IMR-90 (cell line): ENCODE measurements at regions not wholly inside any gene's neighbourhood (a gene's known extent, or its start where the extent isn't known, plus 50 kb on each side); places are given as distances from the start of the nearest gene placed in this dataset.

Experiments used
- ATAC-seq: fragments of 200-7000 bp; cut with Tn5 transposase; 2 replicates; pipeline ENCODE4 v1.9.1; 2020; ENCODE audit warnings: low read depth, mild to moderate bottlenecking, moderate library complexity
- BruUV-seq: library from RNA; stranded (reverse); fragments of 400-500 nt; replicated peaks from 2 replicates; lab custom pipeline; 2021; lab: Mats Ljungman, UMichigan
- CTCF ChIA-PET: fragments of 300-600 bp; formaldehyde crosslinking; extraction: SDS; loops from one replicate; lab custom pipeline; 2021; ENCODE audit warnings: antibody characterized with exemption; lab: Yijun Ruan, JAX
- POLR2A ChIA-PET: fragments of 300-600 bp; sonication (Branson Sonifier 250); formaldehyde crosslinking; loops from one replicate; lab custom pipeline; 2022; ENCODE audit warnings: antibody characterized with exemption; ENCODE audit not compliant: unreplicated experiment; lab: Charles Lee
- DNase-seq: peaks from one replicate; pipeline ENCODE4 v3.0.0; 2013
- H2AFZ ChIP-seq: replicated peaks from 2 replicates; pipeline ENCODE3; 2013; ENCODE audit warnings: low read length, mild to moderate bottlenecking; ENCODE audit not compliant: poor library complexity
- H2AK5ac ChIP-seq: 2 replicates; pipeline ENCODE4 v1.6.1; 2013; ENCODE audit warnings: low read depth, low read length, inconsistent platforms
- H2AK9ac ChIP-seq: replicated peaks from 2 replicates; pipeline ENCODE3; 2013; ENCODE audit warnings: mild to moderate bottlenecking, low read depth, low read length, moderate library complexity; ENCODE audit not compliant: poor library complexity
- H2BK120ac ChIP-seq: 2 replicates; pipeline ENCODE4 v1.6.1; 2013; ENCODE audit warnings: low read depth, low read length, inconsistent platforms
- H2BK15ac ChIP-seq: 3 replicates; pipeline ENCODE4 v1.6.1; 2013; ENCODE audit warnings: low read depth, low read length, inconsistent platforms
- H2BK20ac ChIP-seq: 2 replicates; pipeline ENCODE4 v1.6.1; 2013; ENCODE audit warnings: low read depth, mild to moderate bottlenecking, inconsistent platforms, low read length, moderate library complexity
- H2BK5ac ChIP-seq: 2 replicates; pipeline ENCODE4 v1.6.1; 2013; ENCODE audit warnings: mild to moderate bottlenecking, low read depth, low read length, inconsistent platforms; ENCODE audit not compliant: poor library complexity, severe bottlenecking
- H3K14ac ChIP-seq: replicated peaks from 2 replicates; pipeline ENCODE4 v1.6.1; 2013; ENCODE audit warnings: low read depth, low read length, inconsistent platforms
- H3K18ac ChIP-seq: 2 replicates; pipeline ENCODE4 v1.6.1; 2013; ENCODE audit warnings: low read depth, low read length, control low read depth
- H3K23ac ChIP-seq: 2 replicates; pipeline ENCODE4 v1.6.1; 2013; ENCODE audit warnings: low read depth, low read length, inconsistent platforms
- H3K27ac ChIP-seq: 2 replicates; pipeline ENCODE4 v1.5.1; 2013; ENCODE audit warnings: mild to moderate bottlenecking, control low read depth, low read length; ENCODE audit not compliant: insufficient read depth
- H3K27me3 ChIP-seq: 2 replicates; pipeline ENCODE4 v1.6.1; 2013; ENCODE audit warnings: low read length; ENCODE audit not compliant: control insufficient read depth, insufficient read depth
- H3K36me3 ChIP-seq: 2 replicates; pipeline ENCODE4 v1.6.1; 2013; ENCODE audit warnings: low read length, mixed read lengths; ENCODE audit not compliant: control insufficient read depth, insufficient read depth
- H3K4ac ChIP-seq: 2 replicates; pipeline ENCODE4 v1.6.1; 2013; ENCODE audit warnings: low read depth, low read length, inconsistent platforms
- H3K4me1 ChIP-seq: 2 replicates; pipeline ENCODE4 v1.6.1; 2013; ENCODE audit warnings: low read length, mixed read lengths; ENCODE audit not compliant: control insufficient read depth, insufficient read depth
- H3K4me2 ChIP-seq: 2 replicates; pipeline ENCODE4 v1.6.1; 2013; ENCODE audit warnings: low read depth, mild to moderate bottlenecking, control low read depth, low read length, moderate library complexity
- H3K4me3 ChIP-seq: 2 replicates; pipeline ENCODE4 v1.5.1; 2013; ENCODE audit warnings: low read depth, mild to moderate bottlenecking, control low read depth, low read length, moderate library complexity; ENCODE audit not compliant: insufficient read depth
- H3K56ac ChIP-seq: 2 replicates; pipeline ENCODE4 v1.6.1; 2013; ENCODE audit warnings: low read length, inconsistent platforms; ENCODE audit not compliant: insufficient read depth; ENCODE audit errors: extremely low read depth
- H3K79me1 ChIP-seq, 2 experiments: 2 replicates each; pipeline ENCODE4 v1.6.1; 2013; ENCODE audit warnings: low read length in 2 of 2, inconsistent platforms in 1 of 2, low read depth in 1 of 2
- H3K9ac ChIP-seq: 2 replicates; pipeline ENCODE4 v1.6.1; 2013; ENCODE audit warnings: low read depth, low read length, control low read depth
- H3K9me1 ChIP-seq: 2 replicates; pipeline ENCODE4 v1.6.1; 2013; ENCODE audit warnings: low read length, inconsistent platforms; ENCODE audit not compliant: insufficient read depth
- H3K9me3 ChIP-seq: 2 replicates; pipeline ENCODE4 v1.6.1; 2013; ENCODE audit warnings: low read length; ENCODE audit not compliant: control insufficient read depth, insufficient read depth
- H4K20me1 ChIP-seq: 2 replicates; pipeline ENCODE4 v1.6.1; 2013; ENCODE audit warnings: low read length, inconsistent platforms; ENCODE audit not compliant: insufficient read depth
- H4K5ac ChIP-seq: 2 replicates; pipeline ENCODE4 v1.6.1; 2013; ENCODE audit warnings: mild to moderate bottlenecking, low read depth, low read length, control low read depth
- H4K8ac ChIP-seq, 2 experiments: 2 replicates each; pipeline ENCODE4 v1.6.1; 2013; ENCODE audit warnings: low read depth in 2 of 2, low read length in 2 of 2, control low read depth in 1 of 2, inconsistent platforms in 1 of 2
- H4K91ac ChIP-seq: 2 replicates; pipeline ENCODE4 v1.6.1; 2013; ENCODE audit warnings: low read depth, low read length, inconsistent platforms; ENCODE audit not compliant: insufficient read depth
- BHLHE40 ChIP-seq: fragments of 150-350 bp; IDR thresholded peaks from 2 replicates; pipeline ENCODE4 v1.6.1; 2016; ENCODE audit warnings: mild to moderate bottlenecking, low read depth, low read length
- CEBPB ChIP-seq: IDR thresholded peaks from 2 replicates; pipeline ENCODE4 v1.6.1; 2012; ENCODE audit warnings: low read depth, low read length, improper control_type of control experiment
- CHD1 ChIP-seq: IDR thresholded peaks from 2 replicates; pipeline ENCODE4 v1.6.1; 2012; ENCODE audit warnings: low read depth, low read length, improper control_type of control experiment
- ELK1 ChIP-seq: fragments of 150-350 bp; IDR thresholded peaks from 2 replicates; pipeline ENCODE4 v1.6.1; 2016; ENCODE audit warnings: low read depth, mild to moderate bottlenecking, low read length, moderate library complexity, borderline replicate concordance
- FOS ChIP-seq: fragments of 150-350 bp; IDR thresholded peaks from 2 replicates; pipeline ENCODE4 v1.6.1; 2016; ENCODE audit warnings: low read depth, low read length
- MAFK ChIP-seq: IDR thresholded peaks from 2 replicates; pipeline ENCODE4 v1.6.1; 2012; ENCODE audit warnings: low read depth, low read length, improper control_type of control experiment
- MAZ ChIP-seq: IDR thresholded peaks from 2 replicates; pipeline ENCODE4 v1.6.1; 2012; ENCODE audit warnings: low read depth, mild to moderate bottlenecking, low read length, improper control_type of control experiment, moderate library complexity, borderline replicate concordance
- MXI1 ChIP-seq: IDR thresholded peaks from 2 replicates; pipeline ENCODE4 v1.6.1; 2012; ENCODE audit warnings: low read depth, mild to moderate bottlenecking, low read length, moderate library complexity, borderline replicate concordance
- NFE2L2 ChIP-seq: fragments of 150-350 bp; IDR thresholded peaks from 2 replicates; pipeline ENCODE4 v1.6.1; 2016; ENCODE audit warnings: low read depth, mild to moderate bottlenecking, low read length
- POLR2A ChIP-seq: IDR thresholded peaks from 2 replicates; pipeline ENCODE4 v1.6.1; 2012; ENCODE audit warnings: mild to moderate bottlenecking, low read depth, low read length
- RAD21 ChIP-seq: IDR thresholded peaks from 2 replicates; pipeline ENCODE4 v1.6.1; 2012; ENCODE audit warnings: low read length, improper control_type of control experiment
- RCOR1 ChIP-seq: IDR thresholded peaks from 2 replicates; pipeline ENCODE4 v1.6.1; 2012; ENCODE audit warnings: mild to moderate bottlenecking, low read length, improper control_type of control experiment; ENCODE audit not compliant: insufficient replicate concordance
- RFX5 ChIP-seq: IDR thresholded peaks from 2 replicates; pipeline ENCODE4 v1.8.0; 2012; ENCODE audit warnings: low read depth, mild to moderate bottlenecking, low read length, moderate library complexity
- SMC3 ChIP-seq: fragments of 150-350 bp; IDR thresholded peaks from 2 replicates; pipeline ENCODE4 v1.6.1; 2016; ENCODE audit warnings: low read depth, mild to moderate bottlenecking, antibody characterized with exemption, low read length, moderate library complexity
- USF2 ChIP-seq: fragments of 150-350 bp; IDR thresholded peaks from 2 replicates; pipeline ENCODE4 v1.6.1; 2017; ENCODE audit warnings: mild to moderate bottlenecking, antibody characterized with exemption, low read length, low read depth
- WGBS, 2 experiments: methylation state at CpG; one replicate each; pipeline versions ENCODE4 v1.1.5 to v1.1.7; 2013; ENCODE audit warnings: missing lambda C conversion rate in 2 of 2; ENCODE audit not compliant: insufficient read length in 1 of 2; ENCODE audit errors: extremely low coverage in 2 of 2; 5-methylcytosine and 5-hydroxymethylcytosine counted together
- dilution Hi-C: fragments of 300-500 bp; cut with HindIII; formaldehyde crosslinking; loops from one replicate; pipeline ENCODE4 v1.14.3; 2018; ENCODE audit warnings: low sequenced_read_pairs; ENCODE audit not compliant: unreplicated experiment
- in situ Hi-C: fragments of 300-500 bp; cut with MboI; formaldehyde crosslinking; loops from 3 replicates; pipeline ENCODE4 v1.14.3; 2019; ENCODE audit warnings: low sequenced_read_pairs, inconsistent platforms, mixed read lengths
- intact Hi-C: fragments of 100-400 bp; cut with micrococcal nuclease; formaldehyde crosslinking; loops from 2 replicates; pipeline ENCODE4 v1.10.0; 2022
- TF ChIP-seq, protein P1 (sequence below): conservative IDR thresholded peaks from 2 replicates; pipeline ENCODE4 v1.5.1; 2012; ENCODE audit warnings: mild to moderate bottlenecking, low read depth, low read length, improper control_type of control experiment

DNA sequence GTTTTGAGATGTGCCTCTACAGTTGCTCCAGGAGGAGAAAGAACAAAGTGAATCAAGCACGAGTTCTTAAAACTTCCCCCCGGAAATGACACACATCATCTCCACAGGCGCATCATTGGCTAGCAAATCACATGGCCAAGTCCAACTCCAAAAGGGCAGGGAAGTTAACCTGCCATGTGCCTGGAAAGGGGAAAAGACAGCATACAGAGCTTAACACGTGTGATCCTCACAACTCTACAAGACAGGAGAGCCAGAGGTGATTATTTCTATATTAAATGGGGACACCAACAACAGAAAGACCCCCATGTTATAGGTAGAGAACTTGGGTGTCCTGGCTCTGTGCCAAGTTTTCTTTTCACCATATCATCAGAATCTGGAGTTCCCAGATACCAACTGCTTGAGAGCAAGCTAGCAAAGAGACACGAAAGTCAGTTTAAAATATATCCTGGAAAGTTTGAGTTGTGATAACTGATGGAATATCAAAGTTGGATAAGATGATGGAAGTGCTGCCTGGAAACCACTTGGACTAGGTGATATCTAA is 871.1 kb downstream of the UQCRFS1 start:
- no peak overlapping the region for H3K27ac ChIP-seq
- no peak overlapping the region for H4K91ac ChIP-seq
- no CpG with 5 or more reads among the region's 5 CpGs for WGBS, 2 experiments
- ATAC-seq (no peak), DNase-seq (no peak)
- peaks cover 17% of the 10 kb centered on the region for H3K9me3 ChIP-seq
- no peak overlapping the region for H3K14ac ChIP-seq
- no peaks in the 10 kb centered on the region for H3K9me1 ChIP-seq
- intact Hi-C loops = no loop called here
- no peak overlapping the region for H3K4me2 ChIP-seq
- H3K27me3 ChIP-seq = no peaks in the 10 kb centered on the region
- H3K18ac ChIP-seq = no peak overlapping the region
- H2BK5ac ChIP-seq = no peak overlapping the region
- no peaks in the 10 kb centered on the region for H3K79me1 ChIP-seq
- no peak overlapping the region for H4K8ac ChIP-seq
- no peak overlapping the region for H2AK9ac ChIP-seq
- in situ Hi-C loops = no loop called here
- H2AFZ ChIP-seq = no peak overlapping the region
- H2BK15ac ChIP-seq = no peak overlapping the region
- CTCF ChIA-PET = no interaction called here
- TF ChIP-seq, protein P1, sequence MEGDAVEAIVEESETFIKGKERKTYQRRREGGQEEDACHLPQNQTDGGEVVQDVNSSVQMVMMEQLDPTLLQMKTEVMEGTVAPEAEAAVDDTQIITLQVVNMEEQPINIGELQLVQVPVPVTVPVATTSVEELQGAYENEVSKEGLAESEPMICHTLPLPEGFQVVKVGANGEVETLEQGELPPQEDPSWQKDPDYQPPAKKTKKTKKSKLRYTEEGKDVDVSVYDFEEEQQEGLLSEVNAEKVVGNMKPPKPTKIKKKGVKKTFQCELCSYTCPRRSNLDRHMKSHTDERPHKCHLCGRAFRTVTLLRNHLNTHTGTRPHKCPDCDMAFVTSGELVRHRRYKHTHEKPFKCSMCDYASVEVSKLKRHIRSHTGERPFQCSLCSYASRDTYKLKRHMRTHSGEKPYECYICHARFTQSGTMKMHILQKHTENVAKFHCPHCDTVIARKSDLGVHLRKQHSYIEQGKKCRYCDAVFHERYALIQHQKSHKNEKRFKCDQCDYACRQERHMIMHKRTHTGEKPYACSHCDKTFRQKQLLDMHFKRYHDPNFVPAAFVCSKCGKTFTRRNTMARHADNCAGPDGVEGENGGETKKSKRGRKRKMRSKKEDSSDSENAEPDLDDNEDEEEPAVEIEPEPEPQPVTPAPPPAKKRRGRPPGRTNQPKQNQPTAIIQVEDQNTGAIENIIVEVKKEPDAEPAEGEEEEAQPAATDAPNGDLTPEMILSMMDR = no peak
- TF ChIP-seq BHLHE40 (no peak), USF2 (no peak), RFX5 (no peak), CEBPB (no peak), ELK1 (no peak), SMC3 (no peak), RAD21 (no peak), CHD1 (no peak), NFE2L2 (no peak), FOS (no peak), MAZ (no peak), MAFK (no peak), MXI1 (no peak), POLR2A (no peak), RCOR1 (no peak)
- dilution Hi-C loops = no loop called here
- H4K5ac ChIP-seq = no peak overlapping the region
- BruUV-seq = no TSS peak
- no peak overlapping the region for H2BK120ac ChIP-seq
- POLR2A ChIA-PET = no interaction called here
- H3K9ac ChIP-seq = no peak overlapping the region
- H3K4me3 ChIP-seq = no peak overlapping the region
- H2BK20ac ChIP-seq = no peak overlapping the region
- H2AK5ac ChIP-seq = no peak overlapping the region
- H3K56ac ChIP-seq = no peak overlapping the region
- no peaks in the 10 kb centered on the region for H4K20me1 ChIP-seq
- H3K4me1 ChIP-seq = no peaks in the 10 kb centered on the region
- no peak overlapping the region for H3K4ac ChIP-seq
- H3K36me3 ChIP-seq = no peaks in the 10 kb centered on the region
- H3K23ac ChIP-seq = no peak overlapping the region
